Caki2 (cell line): ENCODE measurements at regions not wholly inside any gene's neighbourhood (a gene's known extent, or its start where the extent isn't known, plus 50 kb on each side); places are given as distances from the start of the nearest gene placed in this dataset.

ENCODE experiments used
- DNase-seq: peaks from one replicate; pipeline ENCODE4 v3.0.0-alpha.2; 2015; ENCODE audit warnings: low read depth
- in situ Hi-C: cut with HindIII; loops from 2 replicates; pipeline ENCODE4 v1.10.0; 2016; ENCODE audit warnings: low sequenced_read_pairs, low pct_unique_long_range_greater_than_20kb, mixed read lengths

DNA sequence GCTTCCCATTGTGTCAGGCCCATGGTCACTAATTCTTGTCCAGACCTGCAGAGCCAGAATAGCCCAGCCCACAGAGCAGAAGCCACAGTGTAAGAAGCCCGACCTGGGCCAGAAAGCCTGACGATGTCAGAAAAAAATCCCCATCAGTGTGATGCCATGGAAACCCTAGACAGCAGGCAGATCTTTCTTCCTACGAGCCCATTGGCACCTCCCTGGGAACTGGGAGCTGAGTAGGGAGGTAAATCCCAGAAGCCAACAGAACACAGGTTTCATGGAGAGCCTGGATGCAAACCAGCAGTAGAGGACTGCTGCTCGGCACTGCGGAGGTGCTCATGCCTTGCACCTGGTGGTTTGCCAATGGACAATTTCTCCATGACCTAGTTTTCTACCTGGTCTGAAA is 82.2 kb upstream of the SLC22A16 start:
- in situ Hi-C loops: no loop called here
- DNase-seq: no peak

GRCh38 chr6:110557199-110557598 is 80.8 kb upstream of the SLC22A16 start:
- in situ Hi-C loops: no loop called here
- DNase-seq: no peak

GRCh38 chr6:110556317-110557110 is 80.1 kb upstream of the SLC22A16 start:
- DNase-seq: no peak
- in situ Hi-C loops: no loop called here

DNA sequence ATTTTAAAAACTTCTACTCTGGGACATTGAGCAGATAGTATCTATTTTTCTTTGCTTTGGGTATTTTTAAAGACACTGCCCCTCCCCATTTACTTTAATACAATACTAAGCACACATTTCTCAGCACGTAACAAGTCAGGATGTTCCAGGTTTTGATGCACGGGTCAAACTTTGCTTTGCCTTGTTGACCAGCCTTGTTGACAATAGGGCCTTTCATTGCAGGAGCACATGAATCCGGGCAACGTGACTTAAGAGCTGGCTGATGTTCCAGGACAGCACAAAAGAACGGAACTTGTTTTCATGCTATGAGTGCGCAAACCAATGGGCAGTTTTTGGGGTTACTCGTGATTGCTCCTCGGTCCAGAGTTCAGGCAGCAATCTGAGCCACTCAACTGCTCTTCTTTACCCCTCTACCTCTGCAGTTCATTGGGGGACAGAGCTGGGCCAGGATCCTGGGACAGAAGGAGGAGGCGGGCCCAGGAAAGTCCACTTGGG is 78.6 kb upstream of the SLC22A16 start:
- in situ Hi-C loops: no loop called here
- DNase-seq: no peak

- in situ Hi-C loops: no loop called here
- DNase-seq: no peak
Observed at GRCh38 chr6:110554441-110554840, 78.0 kb upstream of the SLC22A16 start.

DNA sequence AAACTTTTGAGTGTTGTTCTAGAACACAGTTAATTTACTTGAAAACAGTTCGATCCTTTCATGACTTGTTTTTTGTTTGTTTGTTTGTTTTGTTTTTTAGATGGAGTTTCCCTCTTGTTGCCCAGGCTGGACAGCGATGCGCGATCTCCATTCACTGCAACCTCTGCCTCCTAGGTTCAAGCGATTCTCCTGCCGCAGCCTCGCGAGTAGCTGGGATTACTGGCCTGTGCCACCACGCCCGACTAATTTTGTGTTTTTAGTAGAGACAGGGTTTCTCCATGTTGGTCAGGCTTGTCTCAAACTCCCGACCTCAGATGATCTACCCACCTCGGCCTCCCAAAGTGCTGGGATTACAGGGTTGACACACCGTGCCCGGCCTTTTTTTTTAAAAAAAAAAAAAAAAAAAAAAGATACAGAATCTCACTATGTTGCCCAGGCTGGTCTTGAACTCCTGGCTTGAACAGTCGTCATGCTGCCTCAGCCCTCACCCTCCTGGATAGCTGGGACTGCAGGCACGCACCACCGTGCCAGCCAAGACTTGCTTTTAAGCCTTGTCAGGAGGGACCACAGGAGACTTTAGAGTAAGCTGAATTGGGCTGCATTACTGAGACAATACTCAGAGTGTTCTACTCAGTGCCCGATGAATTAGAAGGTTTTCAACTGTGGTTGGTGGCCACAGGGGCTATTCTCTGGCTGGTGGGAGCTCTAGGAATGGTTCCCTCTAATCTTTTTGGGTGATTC is 76.7 kb upstream of the SLC22A16 start:
- no peak for DNase-seq
- in situ Hi-C loops: no loop called here

GRCh38 chr6:110552076-110552475 is 75.7 kb upstream of the SLC22A16 start:
- no peak for DNase-seq
- in situ Hi-C loops: no loop called here

DNA sequence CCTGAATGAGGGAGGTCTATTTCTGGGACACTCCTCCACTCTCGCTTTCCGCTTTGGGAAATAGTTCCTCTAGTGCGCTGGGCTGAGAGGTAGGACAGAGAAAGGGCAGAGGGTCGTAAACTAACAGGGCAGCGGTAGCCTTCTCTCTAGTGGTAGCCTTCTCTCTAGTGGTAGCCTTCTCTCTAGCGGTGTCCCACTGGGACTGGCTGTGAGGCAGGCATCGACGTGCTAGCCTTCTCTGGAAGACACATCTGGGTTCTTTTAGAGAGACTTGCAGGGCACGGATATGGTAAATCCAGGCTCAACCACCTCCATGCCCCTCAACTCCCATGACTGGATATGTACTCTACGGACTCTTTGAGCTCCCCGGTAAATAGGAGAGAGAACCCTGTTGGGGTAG is 74.7 kb upstream of the SLC22A16 start:
- no peak for DNase-seq
- in situ Hi-C loops: no loop called here

DNA sequence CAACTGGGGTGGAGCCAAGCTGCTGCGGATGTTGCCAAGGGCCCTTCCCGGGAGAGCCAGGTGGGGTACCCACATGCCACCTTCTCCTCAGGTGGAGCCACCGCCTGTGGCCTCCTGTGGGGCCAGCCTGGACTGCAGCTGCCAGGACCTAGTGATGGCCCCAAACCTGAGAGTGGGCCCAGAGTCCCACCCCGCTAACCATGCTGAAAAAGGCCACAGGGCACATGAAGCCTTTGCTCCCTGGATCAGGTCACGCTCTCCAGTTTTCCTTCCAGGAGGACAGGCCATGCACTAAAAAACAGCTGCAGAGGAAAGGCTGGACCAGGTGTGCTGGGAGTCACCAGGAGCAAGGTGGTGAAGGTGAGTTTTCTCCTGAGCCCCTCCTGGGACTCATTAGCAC is 73.9 kb upstream of the SLC22A16 start:
- in situ Hi-C loops: no loop called here
- no peak for DNase-seq

- DNase-seq: no peak
- in situ Hi-C loops: no loop called here
Observed at GRCh38 chr6:110549277-110549676, 72.9 kb upstream of the SLC22A16 start.

- no peak for DNase-seq
- in situ Hi-C loops: no loop called here
Observed at GRCh38 chr6:110548110-110548847, 71.9 kb upstream of the SLC22A16 start.

GRCh38 chr6:110547266-110547964 is 71.0 kb upstream of the SLC22A16 start:
- in situ Hi-C loops: no loop called here
- DNase-seq: no peak

GRCh38 chr6:110545081-110545872 is 68.9 kb upstream of the SLC22A16 start:
- DNase-seq: no peak
- in situ Hi-C loops: no loop called here

DNA sequence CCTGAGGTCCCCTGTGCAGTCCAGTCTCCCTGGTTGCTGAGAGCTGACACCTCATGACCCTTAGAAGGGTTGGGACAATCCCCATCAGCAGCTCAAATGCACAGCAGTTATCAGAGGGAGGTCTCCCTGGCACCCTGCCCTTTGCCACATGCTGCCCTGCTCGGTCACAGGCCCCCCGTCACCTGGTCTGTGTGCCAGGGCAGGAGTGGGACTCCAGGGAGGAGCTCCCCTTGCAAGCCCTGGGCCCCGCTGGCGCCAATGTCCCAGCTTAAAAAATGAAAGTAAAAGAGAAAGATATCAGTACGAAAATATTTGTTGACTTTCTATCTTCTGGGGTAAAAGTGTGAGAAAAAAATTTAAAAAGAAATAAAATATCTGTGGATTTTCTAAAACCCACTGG is 68.1 kb upstream of the SLC22A16 start:
- in situ Hi-C loops: no loop called here
- DNase-seq: no peak

DNA sequence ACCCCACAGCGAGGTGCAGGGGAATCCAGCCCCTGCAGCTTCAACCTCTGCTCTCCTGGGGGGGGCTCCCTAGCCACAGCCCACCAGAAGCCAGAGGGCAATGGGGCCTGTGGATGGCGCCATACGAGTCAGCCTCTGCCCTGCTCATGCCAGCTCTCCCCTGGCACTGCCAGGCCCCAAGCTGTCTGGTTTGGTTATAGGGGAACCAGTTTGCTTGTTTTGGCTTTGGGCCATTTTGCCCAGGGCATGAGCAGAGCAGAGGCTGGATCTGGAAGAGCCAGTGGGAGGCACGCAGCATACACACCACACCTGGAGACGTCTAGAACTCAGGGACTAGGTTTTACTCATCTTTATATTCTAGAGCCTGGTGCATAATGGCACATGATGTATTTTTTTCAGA is 66.7 kb upstream of the SLC22A16 start:
- in situ Hi-C loops: no loop called here
- no peak for DNase-seq

GRCh38 chr6:110542311-110543024 is 66.1 kb upstream of the SLC22A16 start:
- DNase-seq: no peak
- in situ Hi-C loops: no loop called here

- in situ Hi-C loops: no loop called here
- no peak for DNase-seq
Observed at GRCh38 chr6:110541701-110542309, 65.4 kb upstream of the SLC22A16 start.
